Gastrocnemius medialis (tissue), 4 donors: ENCODE measurements at regions not wholly inside any gene's neighbourhood (a gene's known extent, or its start where the extent isn't known, plus 50 kb on each side); places are given as distances from the start of the nearest gene placed in this dataset.

ENCODE experiments used
- CTCF ChIP-seq, 5 experiments: fragments of 450-650 bp in 3 of 5; fragments of 200-600 bp in 2 of 5; sonication (generic) in 2 of 5; IDR thresholded peaks in 4 of 5; conservative IDR thresholded peaks in 1 of 5; 1 replicate in 4 of 5; 2 replicates in 1 of 5; pipeline ENCODE4 v1.5.1; 2016 to 2019; ENCODE audit warnings: antibody characterized with exemption in 5 of 5, mild to moderate bottlenecking in 3 of 5, moderate library complexity in 3 of 5
- POLR2A ChIP-seq, 2 donors: fragments of 450-650 bp; IDR thresholded peaks; one replicate each; pipeline ENCODE4 v1.6.1; 2017; ENCODE audit warnings: antibody characterized with exemption in 2 of 2, mild to moderate bottlenecking in 2 of 2, moderate library complexity in 2 of 2

GRCh38 chr2:145524836-145525235 is 1004.9 kb upstream of the ZEB2 start:
- TF ChIP-seq CTCF (IDR thresholded peaks at IDR 0.05 in 4 of 5, conservative IDR thresholded peaks at IDR 0.05 in 1 of 5): no peak
- TF ChIP-seq POLR2A (IDR thresholded peaks at IDR 0.05): no peak
